D721Med (cell line): ENCODE measurements at regions not wholly inside any gene's neighbourhood (a gene's known extent, or its start where the extent isn't known, plus 50 kb on each side); places are given as distances from the start of the nearest gene placed in this dataset.

Experiments
- DNase-seq: peaks from one replicate; pipeline ENCODE4 v3.0.0; 2011; ENCODE audit warnings: low spot score; ENCODE audit not compliant: insufficient read length
- FAIRE-seq: peaks from 2 replicates; lab custom pipeline; 2011; peaks lifted over from hg19 to GRCh38; lab: Jason Lieb, UNC
- TF ChIP-seq, protein P1 (sequence below): IDR thresholded peaks from 2 replicates; pipeline ENCODE4 v1.5.1; 2012; ENCODE audit warnings: mild to moderate bottlenecking, control low read depth; ENCODE audit not compliant: insufficient read depth; ENCODE audit errors: missing control alignments

DNA sequence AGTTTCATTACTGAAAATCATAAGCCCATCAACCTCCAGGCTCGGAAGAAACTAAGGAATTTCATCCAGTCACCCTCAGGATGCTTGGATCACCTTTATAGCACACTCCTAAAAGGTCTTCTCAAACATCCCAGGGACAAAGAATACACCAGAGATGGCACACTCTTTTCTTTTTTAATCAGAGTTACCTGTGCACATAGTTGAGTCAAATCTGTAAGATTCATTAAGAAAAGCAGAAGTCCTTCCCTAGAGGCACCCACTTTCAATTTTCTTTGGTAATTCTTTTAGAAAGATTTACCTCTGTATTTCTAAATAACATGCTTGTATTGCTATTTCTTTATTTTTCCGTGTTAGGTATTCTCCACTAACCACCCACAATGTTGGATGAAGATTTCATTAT, 50.6 kb upstream of the IL6 start:
- no peak for DNase-seq
- no peak for FAIRE-seq
- TF ChIP-seq, protein P1, sequence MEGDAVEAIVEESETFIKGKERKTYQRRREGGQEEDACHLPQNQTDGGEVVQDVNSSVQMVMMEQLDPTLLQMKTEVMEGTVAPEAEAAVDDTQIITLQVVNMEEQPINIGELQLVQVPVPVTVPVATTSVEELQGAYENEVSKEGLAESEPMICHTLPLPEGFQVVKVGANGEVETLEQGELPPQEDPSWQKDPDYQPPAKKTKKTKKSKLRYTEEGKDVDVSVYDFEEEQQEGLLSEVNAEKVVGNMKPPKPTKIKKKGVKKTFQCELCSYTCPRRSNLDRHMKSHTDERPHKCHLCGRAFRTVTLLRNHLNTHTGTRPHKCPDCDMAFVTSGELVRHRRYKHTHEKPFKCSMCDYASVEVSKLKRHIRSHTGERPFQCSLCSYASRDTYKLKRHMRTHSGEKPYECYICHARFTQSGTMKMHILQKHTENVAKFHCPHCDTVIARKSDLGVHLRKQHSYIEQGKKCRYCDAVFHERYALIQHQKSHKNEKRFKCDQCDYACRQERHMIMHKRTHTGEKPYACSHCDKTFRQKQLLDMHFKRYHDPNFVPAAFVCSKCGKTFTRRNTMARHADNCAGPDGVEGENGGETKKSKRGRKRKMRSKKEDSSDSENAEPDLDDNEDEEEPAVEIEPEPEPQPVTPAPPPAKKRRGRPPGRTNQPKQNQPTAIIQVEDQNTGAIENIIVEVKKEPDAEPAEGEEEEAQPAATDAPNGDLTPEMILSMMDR = no peak

DNA sequence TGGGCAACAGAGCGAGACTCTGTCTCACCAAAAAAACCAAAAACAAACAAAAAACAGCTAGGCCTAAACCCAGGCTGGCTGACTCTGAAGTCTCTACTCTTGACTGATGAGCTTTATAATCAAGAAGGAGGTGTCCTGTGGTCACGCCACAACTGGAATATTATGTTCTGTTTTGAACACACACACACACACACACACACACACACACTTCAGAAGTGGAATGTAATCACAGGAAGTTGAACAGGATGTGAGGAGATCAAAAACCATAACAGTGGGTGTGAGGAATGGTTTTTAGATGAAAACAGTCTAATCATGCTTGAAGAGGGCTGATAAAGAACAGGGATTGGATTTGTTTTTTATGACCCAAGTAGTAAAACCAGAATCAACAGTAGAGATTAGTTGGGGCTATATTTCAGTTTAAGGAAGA, 51.1 kb upstream of the IL6 start:
- TF ChIP-seq, protein P1 = no peak
- no peak for FAIRE-seq
- DNase-seq = no peak

DNA sequence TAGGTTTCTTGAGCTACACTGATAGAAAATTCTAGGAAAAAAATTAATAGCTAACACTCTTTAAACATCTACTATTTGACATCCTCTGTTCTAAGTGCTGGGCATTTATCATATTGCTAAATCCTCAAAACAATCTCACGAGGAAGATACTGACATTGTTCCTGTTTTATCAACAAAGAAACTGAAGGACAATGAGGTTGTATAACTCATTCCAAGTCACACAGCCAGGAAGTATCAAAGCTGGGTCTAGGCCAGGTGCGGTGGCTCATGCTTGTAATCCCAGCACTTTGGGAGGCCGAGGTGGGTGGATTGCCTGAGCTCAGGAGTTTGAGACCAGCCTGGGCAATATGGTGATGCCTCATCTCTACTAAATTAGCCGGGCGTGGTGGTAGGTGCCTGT, 51.6 kb upstream of the IL6 start:
- FAIRE-seq (no peak), DNase-seq (no peak)
- TF ChIP-seq, protein P1 = no peak

DNA sequence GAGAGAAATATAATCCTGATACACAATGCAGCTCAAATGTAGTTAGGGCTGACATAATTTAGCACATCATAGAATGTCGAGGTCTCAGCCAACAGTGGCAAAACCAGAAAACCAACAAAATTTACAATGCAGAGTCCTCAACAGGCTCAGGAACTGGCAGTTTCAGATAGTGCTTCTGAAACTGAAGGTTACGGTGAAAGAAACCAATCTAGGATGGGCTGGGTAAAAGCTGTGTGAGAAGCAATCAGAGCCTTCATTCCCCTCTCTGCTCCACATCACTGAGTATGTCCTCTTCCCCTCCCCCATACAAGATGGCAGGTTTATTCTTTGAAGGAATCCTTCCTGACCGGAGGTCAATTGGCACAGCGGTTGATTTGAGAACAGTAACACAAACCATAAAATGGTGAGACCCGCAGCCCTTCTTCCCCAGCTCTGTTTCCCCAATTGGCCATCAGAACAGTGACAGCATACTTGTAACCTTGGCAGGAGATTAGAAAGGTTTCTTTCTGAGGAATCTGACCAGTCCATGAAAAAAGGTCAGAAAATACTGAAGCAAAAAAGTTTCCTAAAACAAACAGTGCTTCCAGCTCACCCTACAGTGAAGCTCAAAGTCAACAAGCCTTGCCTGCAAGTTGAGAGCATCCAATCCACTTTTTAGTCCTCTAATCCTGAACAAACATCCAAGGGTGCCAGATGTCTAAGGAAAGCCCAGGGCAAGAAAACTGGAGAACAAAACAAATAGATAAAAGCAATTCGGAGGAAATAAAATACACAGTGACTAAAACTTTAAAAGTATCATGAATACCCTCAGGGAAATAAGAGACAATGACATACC, 53.9 kb upstream of the IL6 start:
- DNase-seq (no peak), FAIRE-seq (no peak)
- TF ChIP-seq, protein P1 = no peak

DNA sequence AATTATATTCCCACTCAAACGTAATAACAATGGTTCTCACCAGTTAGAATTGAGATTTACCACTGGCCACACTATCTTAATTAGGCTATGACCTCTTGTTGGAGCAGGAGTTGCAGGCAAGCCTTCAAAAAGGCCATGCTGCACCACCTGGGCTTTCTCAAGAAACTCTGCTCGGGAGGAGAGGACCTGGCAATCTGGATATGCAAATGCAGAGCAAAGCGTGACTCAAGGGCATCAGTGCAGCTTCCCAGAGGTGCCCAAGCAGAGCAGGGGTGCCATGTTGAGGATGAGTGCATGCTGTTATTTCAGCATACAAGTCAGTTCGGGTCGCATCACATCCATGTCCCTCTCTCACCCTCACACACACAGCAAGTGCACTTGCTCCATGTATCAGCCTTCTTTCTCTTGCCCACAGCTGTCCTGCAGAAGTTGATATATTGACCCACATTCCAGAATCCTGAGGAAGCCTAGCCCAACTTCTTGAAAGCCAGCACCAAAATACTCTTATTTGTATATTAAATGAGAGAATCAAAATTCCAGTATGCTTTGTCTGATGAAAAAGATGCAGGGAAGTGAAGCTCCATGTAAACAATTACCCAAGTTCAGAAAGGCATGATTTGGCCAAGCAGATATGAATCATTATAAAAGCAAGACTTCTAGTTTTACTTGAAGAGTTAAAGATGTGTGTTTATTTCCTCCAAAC, 55.7 kb upstream of the IL6 start:
- TF ChIP-seq, protein P1 = no peak
- DNase-seq = no peak
- no peak for FAIRE-seq

DNA sequence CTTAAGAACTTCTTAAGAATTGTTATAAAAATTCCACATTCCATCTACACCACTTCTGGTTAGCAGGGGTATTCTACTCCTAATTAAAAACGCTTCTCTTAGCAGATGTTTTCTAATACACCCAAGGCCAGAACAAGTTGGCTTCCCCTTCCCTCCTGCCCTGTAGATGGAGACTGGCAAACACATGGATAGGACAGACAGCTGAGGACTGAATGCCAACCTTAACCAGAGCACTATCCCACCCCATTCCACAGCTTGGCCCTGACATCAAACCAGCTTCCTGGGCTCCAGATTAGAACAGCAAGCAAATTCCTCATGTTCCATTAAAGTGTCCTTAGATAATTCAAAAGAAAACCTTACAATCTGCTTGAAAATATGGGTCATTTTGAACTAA, 56.6 kb upstream of the IL6 start:
- DNase-seq (no peak), FAIRE-seq (no peak)
- TF ChIP-seq, protein P1 = no peak
